AG04449 (cell line): ENCODE measurements at regions not wholly inside any gene's neighbourhood (a gene's known extent, or its start where the extent isn't known, plus 50 kb on each side); places are given as distances from the start of the nearest gene placed in this dataset.

Experiments
- CTCF ChIA-PET: fragments of 350-600 bp; formaldehyde crosslinking; extraction: SDS; loops from one replicate; lab custom pipeline; 2021; ENCODE audit warnings: antibody characterized with exemption; lab: Yijun Ruan, JAX
- POLR2A ChIA-PET: fragments of 400-600, 350-600 bp; formaldehyde crosslinking; extraction: SDS; loops from one replicate; lab custom pipeline; 2020; ENCODE audit warnings: antibody characterized with exemption, inconsistent platforms; lab: Yijun Ruan, JAX
- DNase-seq: peaks from one replicate; pipeline ENCODE4 v3.0.0-alpha.2; 2010; ENCODE audit warnings: low read depth, low spot score
- H3K4me3 ChIP-seq: 2 replicates; pipeline ENCODE4 v1.5.1; 2011; ENCODE audit warnings: low read depth, mild to moderate bottlenecking, control low read depth, low read length
- TF ChIP-seq, protein P1 (sequence below): IDR thresholded peaks from one replicate; pipeline ENCODE4 v1.5.1; 2011; ENCODE audit warnings: mild to moderate bottlenecking, moderate library complexity, low read length, control low read depth, inconsistent platforms; ENCODE audit not compliant: insufficient read depth; ENCODE audit errors: missing control alignments

DNA sequence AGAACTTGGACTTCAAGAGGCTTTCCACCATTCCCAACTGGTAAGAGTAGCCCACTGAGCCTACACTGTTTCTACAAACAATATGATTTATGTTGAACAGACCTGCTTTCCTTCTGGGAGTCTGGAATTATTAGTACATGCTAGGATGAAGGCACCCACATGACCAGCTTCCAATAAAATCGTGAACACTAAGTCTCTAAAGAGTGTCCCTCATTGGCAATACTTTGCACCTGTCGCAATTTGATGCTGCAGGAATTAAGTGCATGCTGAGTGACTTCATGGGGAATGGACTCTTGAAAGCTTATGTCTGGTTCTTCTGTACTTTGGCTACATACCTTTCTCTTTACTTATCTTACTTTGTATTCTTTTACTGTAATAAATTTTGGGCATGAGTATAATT is 305.2 kb upstream of the GHITM start:
- TF ChIP-seq, protein P1, sequence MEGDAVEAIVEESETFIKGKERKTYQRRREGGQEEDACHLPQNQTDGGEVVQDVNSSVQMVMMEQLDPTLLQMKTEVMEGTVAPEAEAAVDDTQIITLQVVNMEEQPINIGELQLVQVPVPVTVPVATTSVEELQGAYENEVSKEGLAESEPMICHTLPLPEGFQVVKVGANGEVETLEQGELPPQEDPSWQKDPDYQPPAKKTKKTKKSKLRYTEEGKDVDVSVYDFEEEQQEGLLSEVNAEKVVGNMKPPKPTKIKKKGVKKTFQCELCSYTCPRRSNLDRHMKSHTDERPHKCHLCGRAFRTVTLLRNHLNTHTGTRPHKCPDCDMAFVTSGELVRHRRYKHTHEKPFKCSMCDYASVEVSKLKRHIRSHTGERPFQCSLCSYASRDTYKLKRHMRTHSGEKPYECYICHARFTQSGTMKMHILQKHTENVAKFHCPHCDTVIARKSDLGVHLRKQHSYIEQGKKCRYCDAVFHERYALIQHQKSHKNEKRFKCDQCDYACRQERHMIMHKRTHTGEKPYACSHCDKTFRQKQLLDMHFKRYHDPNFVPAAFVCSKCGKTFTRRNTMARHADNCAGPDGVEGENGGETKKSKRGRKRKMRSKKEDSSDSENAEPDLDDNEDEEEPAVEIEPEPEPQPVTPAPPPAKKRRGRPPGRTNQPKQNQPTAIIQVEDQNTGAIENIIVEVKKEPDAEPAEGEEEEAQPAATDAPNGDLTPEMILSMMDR = no peak

DNA sequence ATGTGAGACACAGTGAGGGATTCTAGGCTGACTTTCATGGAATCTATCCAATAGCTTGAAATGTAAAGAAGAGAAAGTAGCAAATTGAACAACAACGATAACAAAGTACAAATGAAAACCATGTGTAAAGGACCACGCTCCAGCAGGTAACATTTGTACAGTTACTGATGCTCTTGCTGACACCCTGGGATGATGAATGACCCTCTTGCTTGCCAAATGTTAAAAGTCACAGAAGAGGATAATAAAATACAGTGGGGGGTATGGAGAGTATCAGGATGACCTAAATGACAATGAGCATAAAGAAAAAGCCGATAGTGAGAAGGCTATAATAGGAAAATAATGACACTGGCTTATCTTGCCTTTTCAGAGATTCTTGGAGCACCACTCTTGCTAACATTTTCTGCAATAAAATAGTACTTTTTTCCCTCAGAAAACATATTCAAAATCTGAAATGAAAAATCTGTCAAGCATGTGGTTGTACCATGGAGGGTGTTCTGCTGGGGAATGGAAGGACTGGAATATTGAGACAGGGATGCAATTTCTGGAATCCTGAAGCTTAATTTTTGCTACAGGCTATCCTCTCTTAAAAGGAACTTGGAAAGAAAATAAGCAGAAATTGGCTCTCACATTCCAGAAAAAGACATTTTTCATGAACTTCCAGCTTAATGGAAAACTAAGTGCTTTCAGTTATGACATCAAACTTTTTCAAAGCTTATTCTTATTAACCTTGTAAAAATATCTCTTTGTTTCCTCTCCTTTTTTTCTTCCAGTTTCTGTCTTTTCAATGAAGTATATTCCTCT is 303.2 kb upstream of the GHITM start:
- CTCF ChIA-PET = no interaction called here
- DNase-seq = no peak
- TF ChIP-seq, protein P1 = no peak
- POLR2A ChIA-PET = no interaction called here
- no peak overlapping the region for H3K4me3 ChIP-seq

More for the DNA sequence above, 305.2 kb upstream of the GHITM start:
- ChIA-PET POLR2A (no interaction called here), CTCF (no interaction called here)
- no peak overlapping the region for H3K4me3 ChIP-seq
- DNase-seq = no peak

DNA sequence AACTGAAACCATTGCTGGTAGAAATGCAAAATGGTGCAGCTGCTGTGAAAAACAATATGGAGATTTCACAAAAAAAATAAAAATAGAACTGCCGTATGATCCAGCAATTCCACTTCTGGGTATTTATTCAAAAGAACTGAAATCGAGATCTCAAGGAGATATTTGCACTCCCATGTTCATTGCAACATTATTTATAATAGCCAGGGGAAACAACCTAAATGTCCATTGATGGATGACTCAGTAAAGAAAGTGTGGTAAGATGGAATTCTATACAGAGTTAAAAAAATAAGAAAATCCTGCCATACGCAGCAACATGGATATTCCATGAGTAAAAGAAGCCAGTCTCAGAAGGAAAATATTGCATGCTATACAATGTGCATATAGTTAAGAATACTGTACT is 290.6 kb upstream of the GHITM start:
- ChIA-PET POLR2A (no interaction called here), CTCF (no interaction called here)
- H3K4me3 ChIP-seq = no peak overlapping the region
- DNase-seq = no peak
- TF ChIP-seq, protein P1 = no peak

DNA sequence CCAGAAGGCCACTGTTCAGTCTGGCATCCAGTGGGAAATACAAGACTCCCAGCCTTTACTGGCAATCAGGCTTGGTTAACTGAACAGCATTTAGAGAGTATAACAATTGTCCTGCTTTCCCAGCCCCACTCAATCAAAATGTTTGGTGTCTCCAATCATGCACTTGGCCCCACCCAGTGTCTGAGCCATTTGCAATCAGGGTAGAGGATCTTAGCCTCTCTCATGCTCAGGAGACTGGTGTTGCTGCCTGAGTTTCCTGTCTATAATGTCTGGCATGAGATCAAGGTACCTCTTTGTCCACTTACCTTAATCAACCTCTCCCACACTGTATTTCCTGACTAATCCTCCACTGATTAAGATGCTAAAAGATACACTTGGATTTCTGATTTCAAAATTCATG is 290.2 kb upstream of the GHITM start:
- ChIA-PET CTCF (no interaction called here), POLR2A (no interaction called here)
- H3K4me3 ChIP-seq = no peak overlapping the region
- no peak for DNase-seq
- TF ChIP-seq, protein P1 = no peak

DNA sequence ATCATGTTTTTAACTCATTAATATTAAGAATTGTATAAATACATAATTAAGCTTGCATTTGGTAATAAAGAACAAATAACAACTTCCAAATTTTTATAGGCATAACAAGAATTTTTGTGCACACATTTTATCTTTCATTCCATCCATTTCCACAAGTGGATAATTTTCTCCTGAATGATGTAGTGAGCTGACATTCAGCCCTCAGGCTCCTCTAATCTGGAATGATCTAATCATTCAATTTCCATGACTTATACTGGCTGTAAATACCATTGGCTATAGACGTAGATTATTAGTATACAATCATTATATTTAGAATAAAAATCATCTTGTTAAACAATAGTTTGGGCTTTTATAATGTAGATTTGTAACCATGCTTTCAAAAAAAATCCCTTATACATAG is 287.2 kb upstream of the GHITM start:
- ChIA-PET CTCF (no interaction called here), POLR2A (no interaction called here)
- DNase-seq = no peak
- no peak overlapping the region for H3K4me3 ChIP-seq
- TF ChIP-seq, protein P1 = no peak

DNA sequence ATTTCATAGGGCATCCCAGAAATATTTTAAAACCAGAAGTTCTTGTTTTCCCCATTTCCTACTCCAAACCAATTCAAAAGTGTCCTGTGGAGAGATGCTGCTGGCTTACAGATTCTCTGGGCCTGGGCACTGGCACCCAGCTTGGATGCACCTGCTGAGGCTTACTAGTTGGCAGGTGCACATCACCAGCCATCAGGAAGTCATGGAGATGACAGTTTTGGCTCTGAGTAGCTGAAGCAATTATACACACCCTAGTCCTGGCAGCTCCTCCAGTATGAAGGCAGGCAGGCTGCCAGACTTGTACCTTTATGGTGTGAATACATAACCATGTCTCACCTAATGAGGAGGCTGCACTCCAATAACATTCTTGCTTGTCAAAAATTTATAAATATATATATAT is 276.6 kb upstream of the GHITM start:
- TF ChIP-seq, protein P1 = no peak
- CTCF ChIA-PET = no interaction called here

More for the DNA sequence above, 276.6 kb upstream of the GHITM start:
- no peak overlapping the region for H3K4me3 ChIP-seq
- no peak for DNase-seq
- POLR2A ChIA-PET = no interaction called here
